ENCODE measurements at regions not wholly inside any gene's neighbourhood (a gene's known extent, or its start where the extent isn't known, plus 50 kb on each side); places are given as distances from the start of the nearest gene placed in this dataset.

DNA sequence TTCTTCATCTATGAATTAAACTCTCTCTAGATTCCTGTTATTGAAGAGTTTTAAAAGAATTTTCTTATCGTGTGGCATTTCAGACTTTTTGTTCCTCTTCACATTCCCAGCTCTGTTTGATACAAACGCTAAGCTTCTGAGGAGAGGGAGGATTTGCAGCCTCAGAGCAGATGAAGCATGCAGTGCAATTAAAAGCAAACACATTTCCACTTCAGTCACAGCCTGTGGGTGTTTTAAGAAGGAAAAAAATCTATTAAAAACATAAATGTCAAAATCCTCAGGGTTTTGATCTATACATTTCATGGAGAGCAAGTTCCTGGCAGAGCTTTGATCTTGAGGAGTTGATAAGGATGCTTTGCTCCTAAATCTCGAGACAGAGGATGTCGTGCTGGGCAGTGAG, 442.4 kb upstream of the BOD1L1 start:
- no peaks in the 10 kb centered on the region for H3K27me3 Mint-ChIP-seq (ENCODE audit: low read depth in 2 of 2)
- no peaks in the 10 kb centered on the region for H3K4me1 ChIP-seq (ENCODE audit: control insufficient read depth, insufficient read depth, low read length)
- DNase-seq, result no peak
- H3K9me3 Mint-ChIP-seq, result peaks cover 3 to 16% of the 10 kb centered on the region in 2 donors
- no peak overlapping the region for H3K4me3 Mint-ChIP-seq
- H3K27ac Mint-ChIP-seq, result no peak overlapping the region
- no peaks in the 10 kb centered on the region for H3K4me1 Mint-ChIP-seq
- H3K4me3 ChIP-seq (ENCODE audit: low read length), result no peak overlapping the region
- intact Hi-C loops (cut with micrococcal nuclease), result no loop called here
- H3K27ac ChIP-seq (ENCODE audit: low read length), result no peak overlapping the region
- TF ChIP-seq, protein P1, sequence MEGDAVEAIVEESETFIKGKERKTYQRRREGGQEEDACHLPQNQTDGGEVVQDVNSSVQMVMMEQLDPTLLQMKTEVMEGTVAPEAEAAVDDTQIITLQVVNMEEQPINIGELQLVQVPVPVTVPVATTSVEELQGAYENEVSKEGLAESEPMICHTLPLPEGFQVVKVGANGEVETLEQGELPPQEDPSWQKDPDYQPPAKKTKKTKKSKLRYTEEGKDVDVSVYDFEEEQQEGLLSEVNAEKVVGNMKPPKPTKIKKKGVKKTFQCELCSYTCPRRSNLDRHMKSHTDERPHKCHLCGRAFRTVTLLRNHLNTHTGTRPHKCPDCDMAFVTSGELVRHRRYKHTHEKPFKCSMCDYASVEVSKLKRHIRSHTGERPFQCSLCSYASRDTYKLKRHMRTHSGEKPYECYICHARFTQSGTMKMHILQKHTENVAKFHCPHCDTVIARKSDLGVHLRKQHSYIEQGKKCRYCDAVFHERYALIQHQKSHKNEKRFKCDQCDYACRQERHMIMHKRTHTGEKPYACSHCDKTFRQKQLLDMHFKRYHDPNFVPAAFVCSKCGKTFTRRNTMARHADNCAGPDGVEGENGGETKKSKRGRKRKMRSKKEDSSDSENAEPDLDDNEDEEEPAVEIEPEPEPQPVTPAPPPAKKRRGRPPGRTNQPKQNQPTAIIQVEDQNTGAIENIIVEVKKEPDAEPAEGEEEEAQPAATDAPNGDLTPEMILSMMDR (IDR thresholded peaks at IDR 0.05), result no peak
- 78% methylated on average over 2 of the region's 4 CpGs for WGBS (ENCODE audit: insufficient coverage)
- H3K27me3 ChIP-seq (ENCODE audit: control insufficient read depth, insufficient read depth, low read length), result no peaks in the 10 kb centered on the region
- H3K36me3 ChIP-seq (ENCODE audit: control insufficient read depth, insufficient read depth, low read length), result no peaks in the 10 kb centered on the region
- H3K36me3 Mint-ChIP-seq, result peaks cover 19% of the 10 kb centered on the region
- H3K9me3 ChIP-seq (ENCODE audit: control insufficient read depth, insufficient read depth, low read length), result peaks cover 16% of the 10 kb centered on the region
- ATAC-seq, result no peak

DNA sequence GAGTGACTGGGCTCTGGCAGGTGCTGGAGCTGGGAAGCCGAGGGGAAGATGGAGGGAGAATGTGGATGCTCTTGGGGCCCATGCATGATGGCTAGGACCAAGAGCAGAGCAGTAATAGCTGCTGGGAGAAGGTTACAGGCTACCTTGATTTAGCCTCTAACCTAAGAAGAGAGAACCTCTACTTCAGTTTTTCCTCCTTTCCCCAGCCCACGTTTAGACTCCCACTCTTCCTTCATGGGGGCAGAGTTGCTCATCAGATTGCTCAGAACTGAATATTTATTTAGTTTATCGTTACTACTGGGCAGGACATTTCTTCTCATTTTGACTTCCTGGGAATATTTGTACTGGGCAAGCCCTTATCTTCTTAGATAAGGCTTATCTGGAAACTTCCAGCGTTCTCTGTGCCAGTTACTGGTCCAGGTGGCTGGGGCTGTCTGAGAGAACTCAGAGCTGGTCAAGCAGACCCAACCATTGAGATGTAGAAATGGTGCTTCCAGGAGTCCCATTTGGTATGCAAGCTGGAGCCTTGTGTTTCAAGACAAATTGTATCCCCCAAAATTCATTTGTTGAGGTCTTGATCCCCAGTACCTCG, 442.9 kb upstream of the BOD1L1 start:
- H3K27ac Mint-ChIP-seq, result no peak overlapping the region
- no peaks in the 10 kb centered on the region for H3K27me3 ChIP-seq (ENCODE audit: control insufficient read depth, insufficient read depth, low read length)
- no peaks in the 10 kb centered on the region for H3K4me1 Mint-ChIP-seq
- no peak for ATAC-seq
- H3K4me1 ChIP-seq (ENCODE audit: control insufficient read depth, insufficient read depth, low read length), result no peaks in the 10 kb centered on the region
- intact Hi-C loops (cut with micrococcal nuclease), result no loop called here
- H3K27ac ChIP-seq (ENCODE audit: low read length), result no peak overlapping the region
- H3K4me3 ChIP-seq (ENCODE audit: low read length), result no peak overlapping the region
- H3K9me3 ChIP-seq (ENCODE audit: control insufficient read depth, insufficient read depth, low read length), result peaks cover 16% of the 10 kb centered on the region
- peaks cover 3 to 16% of the 10 kb centered on the region in 2 donors for H3K9me3 Mint-ChIP-seq
- H3K36me3 ChIP-seq (ENCODE audit: control insufficient read depth, insufficient read depth, low read length), result no peaks in the 10 kb centered on the region
- TF ChIP-seq, protein P1 (IDR thresholded peaks at IDR 0.05), result no peak
- H3K27me3 Mint-ChIP-seq (ENCODE audit: low read depth in 2 of 2), result no peaks in the 10 kb centered on the region
- H3K4me3 Mint-ChIP-seq, result no peak overlapping the region
- WGBS (ENCODE audit: insufficient coverage), result 81% methylated on average over 5 of the region's 5 CpGs
- H3K36me3 Mint-ChIP-seq, result peaks cover 19% of the 10 kb centered on the region
- no peak for DNase-seq

DNA sequence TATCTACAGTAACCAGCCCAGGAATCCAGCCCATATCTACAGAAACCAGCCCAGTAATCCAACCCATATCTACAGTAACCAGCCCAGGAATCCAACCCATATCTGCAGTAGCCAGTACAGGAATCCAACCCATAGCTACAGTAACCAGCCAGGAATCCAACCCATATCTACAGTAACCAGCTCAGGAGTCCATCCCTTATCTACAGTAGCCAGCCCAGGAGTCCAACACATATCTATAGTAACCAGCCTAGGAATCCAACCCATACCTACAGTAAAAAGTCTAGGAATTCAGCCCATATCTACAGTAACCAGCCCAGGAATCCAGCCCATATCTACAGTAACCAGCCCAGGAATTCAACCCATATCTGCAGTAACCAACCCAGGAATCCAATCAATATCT, 445.0 kb upstream of the BOD1L1 start:
- DNase-seq (no peak), ATAC-seq (no peak)
- no peaks in the 10 kb centered on the region for H3K4me1 ChIP-seq (ENCODE audit: control insufficient read depth, insufficient read depth, low read length)
- H3K27me3 ChIP-seq (ENCODE audit: control insufficient read depth, insufficient read depth, low read length), result no peaks in the 10 kb centered on the region
- no peak overlapping the region for H3K4me3 Mint-ChIP-seq
- TF ChIP-seq, protein P1 (IDR thresholded peaks at IDR 0.05), result no peak
- H3K9me3 ChIP-seq (ENCODE audit: control insufficient read depth, insufficient read depth, low read length), result peaks cover 16% of the 10 kb centered on the region
- H3K27ac Mint-ChIP-seq, result no peak overlapping the region
- no peaks in the 10 kb centered on the region for H3K4me1 Mint-ChIP-seq
- H3K4me3 ChIP-seq (ENCODE audit: low read length), result no peak overlapping the region
- H3K36me3 ChIP-seq (ENCODE audit: control insufficient read depth, insufficient read depth, low read length), result no peaks in the 10 kb centered on the region
- peaks cover 3 to 17% of the 10 kb centered on the region in 2 donors for H3K9me3 Mint-ChIP-seq
- H3K36me3 Mint-ChIP-seq, result peaks cover 19% of the 10 kb centered on the region
- no peak overlapping the region for H3K27ac ChIP-seq (ENCODE audit: low read length)
- no peaks in the 10 kb centered on the region for H3K27me3 Mint-ChIP-seq (ENCODE audit: low read depth in 2 of 2)
- intact Hi-C loops (cut with micrococcal nuclease), result no loop called here

DNA sequence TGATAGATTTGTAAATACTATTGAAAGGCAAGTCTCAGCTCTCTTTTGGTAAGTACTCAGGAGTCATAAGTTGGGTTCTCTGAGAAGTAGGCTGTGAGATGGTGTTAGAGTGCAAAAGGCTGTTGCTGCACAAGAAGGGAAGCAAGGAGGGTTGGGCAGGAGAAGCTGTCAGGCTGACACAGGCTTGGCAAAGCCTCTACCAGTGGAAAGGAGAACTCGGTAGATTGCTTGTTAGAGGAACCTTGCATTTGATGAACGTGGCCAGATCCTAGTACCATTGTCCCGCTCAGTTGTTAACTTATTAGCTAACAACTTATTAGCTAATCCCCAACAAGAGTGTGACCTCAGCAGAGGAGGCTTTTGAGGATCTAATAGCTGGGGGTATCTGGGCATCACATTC, 449.3 kb upstream of the BOD1L1 start:
- no peak overlapping the region for H3K4me3 Mint-ChIP-seq
- Histone ChIP-seq H3K27me3 (ENCODE audit: control insufficient read depth, insufficient read depth, low read length) (no peaks in the 10 kb centered on the region), H3K9me3 (ENCODE audit: control insufficient read depth, insufficient read depth, low read length) (peaks cover 14% of the 10 kb centered on the region), H3K4me3 (ENCODE audit: low read length) (no peak overlapping the region), H3K4me1 (ENCODE audit: control insufficient read depth, insufficient read depth, low read length) (no peaks in the 10 kb centered on the region), H3K36me3 (ENCODE audit: control insufficient read depth, insufficient read depth, low read length) (no peaks in the 10 kb centered on the region), H3K27ac (ENCODE audit: low read length) (no peak overlapping the region)
- DNase-seq, result no peak
- no peaks in the 10 kb centered on the region for H3K27me3 Mint-ChIP-seq (ENCODE audit: low read depth in 2 of 2)
- H3K9me3 Mint-ChIP-seq, result peaks cover 3 to 15% of the 10 kb centered on the region in 2 donors
- ATAC-seq, result no peak
- intact Hi-C loops (cut with micrococcal nuclease), result no loop called here
- H3K27ac Mint-ChIP-seq, result no peak overlapping the region
- 67% methylated on average over 2 of the region's 3 CpGs for WGBS (ENCODE audit: insufficient coverage)
- H3K4me1 Mint-ChIP-seq, result no peaks in the 10 kb centered on the region
- peaks cover 19% of the 10 kb centered on the region for H3K36me3 Mint-ChIP-seq
- TF ChIP-seq, protein P1 (IDR thresholded peaks at IDR 0.05), result no peak

Data from natural killer cell (primary cell).